Stimulated activated CD4-positive, alpha-beta T cell treated with anti-CD3 and anti-CD28 coated beads, Interleukin-15, amount 100 ng/mL, for 48 hours (primary cell): ENCODE measurements at regions not wholly inside any gene's neighbourhood (a gene's known extent, or its start where the extent isn't known, plus 50 kb on each side); places are given as distances from the start of the nearest gene placed in this dataset.

Source experiments
- DNase-seq, 2 donors: peaks; one replicate each; pipeline ENCODE4 v3.0.0-alpha.2; 2020; ENCODE audit warnings: low read depth in 2 of 2

GRCh38 chr10:106520698-106521097 is 643.8 kb downstream of the SORCS1 start:
- DNase-seq, result no peak

GRCh38 chr10:106519376-106520030 is 645.0 kb downstream of the SORCS1 start:
- DNase-seq, result no peak

GRCh38 chr10:106515206-106515790 is 649.2 kb downstream of the SORCS1 start:
- no peak for DNase-seq

- no peak for DNase-seq
These were observed 651.1 kb downstream of the SORCS1 start for GRCh38 chr10:106513352-106513771.

GRCh38 chr10:106511917-106512316 is 652.6 kb downstream of the SORCS1 start:
- no peak for DNase-seq

- DNase-seq, result no peak
These were observed 655.6 kb downstream of the SORCS1 start for GRCh38 chr10:106508950-106509349.

GRCh38 chr10:106506526-106507283 is 657.8 kb downstream of the SORCS1 start:
- no peak for DNase-seq

GRCh38 chr10:106504536-106504935 is 660.0 kb downstream of the SORCS1 start:
- no peak for DNase-seq

GRCh38 chr10:106502641-106503040 is 661.9 kb downstream of the SORCS1 start:
- no peak for DNase-seq

- DNase-seq, result no peak
These were observed 663.5 kb downstream of the SORCS1 start for GRCh38 chr10:106500925-106501525.

GRCh38 chr10:106500041-106500924 is 664.2 kb downstream of the SORCS1 start:
- DNase-seq, result no peak

GRCh38 chr10:106499448-106499847 is 665.1 kb downstream of the SORCS1 start:
- DNase-seq, result no peak

- DNase-seq, result no peak
These were observed 665.8 kb downstream of the SORCS1 start for GRCh38 chr10:106498675-106499074.

- DNase-seq, result no peak
These were observed 668.6 kb downstream of the SORCS1 start for GRCh38 chr10:106495931-106496330.

- no peak for DNase-seq
These were observed 670.8 kb downstream of the SORCS1 start for GRCh38 chr10:106493751-106494150.

- DNase-seq, result no peak
These were observed 671.3 kb downstream of the SORCS1 start for GRCh38 chr10:106493226-106493625.

GRCh38 chr10:106487726-106488125 is 676.8 kb downstream of the SORCS1 start:
- DNase-seq, result no peak

GRCh38 chr10:106481598-106482275 is 682.8 kb downstream of the SORCS1 start:
- DNase-seq, result no peak

GRCh38 chr10:106479636-106480035 is 684.9 kb downstream of the SORCS1 start:
- no peak for DNase-seq

- no peak for DNase-seq
These were observed 689.6 kb downstream of the SORCS1 start for GRCh38 chr10:106474876-106475275.

GRCh38 chr10:106473129-106473685 is 691.3 kb downstream of the SORCS1 start:
- DNase-seq, result no peak
